Upper lobe of left lung (tissue), 6 donors: ENCODE measurements at regions not wholly inside any gene's neighbourhood (a gene's known extent, or its start where the extent isn't known, plus 50 kb on each side); places are given as distances from the start of the nearest gene placed in this dataset.

Experiments
- ATAC-seq, 2 donors: fragments of 200-7000 bp; cut with Tn5 transposase; one replicate each; pipeline ENCODE4 v1.9.1; 2022; ENCODE audit warnings: mild to moderate bottlenecking in 2 of 2, moderate library complexity in 2 of 2; ENCODE audit not compliant: low FRiP score in 2 of 2
- DNase-seq, 2 donors: peaks; one replicate each; pipeline ENCODE4 v3.0.0-alpha.2; 2019 to 2020
- H3K27ac ChIP-seq, 4 donors: fragments of 200-600 bp; sonication (generic); one replicate each; pipeline ENCODE4 v1.5.1; 2016 to 2019
- H3K27me3 ChIP-seq, 4 donors: fragments of 200-600 bp; sonication (generic); one replicate each; pipeline ENCODE4 v1.5.1; 2017 to 2019
- H3K36me3 ChIP-seq, 4 donors: fragments of 200-600 bp; sonication (generic); one replicate each; pipeline ENCODE4 v1.5.1; 2016 to 2019
- H3K4me1 ChIP-seq, 4 donors: fragments of 200-600 bp; sonication (generic); one replicate each; pipeline ENCODE4 v1.5.1; 2018 to 2019
- H3K4me3 ChIP-seq, 4 donors: fragments of 200-600 bp; sonication (generic); one replicate each; pipeline ENCODE4 v1.5.1; 2017 to 2019; ENCODE audit warnings: mild to moderate bottlenecking in 2 of 4, moderate library complexity in 1 of 4
- H3K9me3 ChIP-seq, 4 donors: fragments of 200-600 bp; sonication (generic); one replicate each; pipeline ENCODE4 v1.5.1; 2018 to 2019
- EP300 ChIP-seq, 4 donors: sonication (generic); formaldehyde crosslinking; IDR thresholded peaks; one replicate each; pipeline ENCODE4 v1.5.1; 2017; ENCODE audit warnings: antibody characterized with exemption in 4 of 4, control low read depth in 2 of 4
- POLR2A ChIP-seq, 4 donors: fragments of 450-650 bp; IDR thresholded peaks; one replicate each; pipeline ENCODE4 v1.5.1; 2016 to 2017; ENCODE audit warnings: antibody characterized with exemption in 4 of 4, mild to moderate bottlenecking in 2 of 4
- POLR2AphosphoS5 ChIP-seq, 2 donors: sonication (generic); formaldehyde crosslinking; IDR thresholded peaks; one replicate each; pipeline ENCODE4 v1.5.1; 2017; ENCODE audit warnings: antibody characterized with exemption in 2 of 2
- WGBS, 2 donors: methylation state at CpG; one replicate each; pipeline ENCODE4 v1.1.5; 2017 to 2018; 5-methylcytosine and 5-hydroxymethylcytosine counted together
- TF ChIP-seq, protein P1 (sequence below), 6 experiments: fragments of 450-650 bp in 4 of 6; fragments of 200-600 bp in 2 of 6; sonication (generic) in 2 of 6; IDR thresholded peaks; one replicate each; pipeline ENCODE4 v1.5.1; 2016 to 2019; ENCODE audit warnings: antibody characterized with exemption in 6 of 6
- donor health status: DM: no; HTN: no; CAD: no; lungs with moderate emphysema.
- donor health status: DM: no; HTN: yes; CAD: no; lungs with severe emphysema.

- TF ChIP-seq, protein P1, sequence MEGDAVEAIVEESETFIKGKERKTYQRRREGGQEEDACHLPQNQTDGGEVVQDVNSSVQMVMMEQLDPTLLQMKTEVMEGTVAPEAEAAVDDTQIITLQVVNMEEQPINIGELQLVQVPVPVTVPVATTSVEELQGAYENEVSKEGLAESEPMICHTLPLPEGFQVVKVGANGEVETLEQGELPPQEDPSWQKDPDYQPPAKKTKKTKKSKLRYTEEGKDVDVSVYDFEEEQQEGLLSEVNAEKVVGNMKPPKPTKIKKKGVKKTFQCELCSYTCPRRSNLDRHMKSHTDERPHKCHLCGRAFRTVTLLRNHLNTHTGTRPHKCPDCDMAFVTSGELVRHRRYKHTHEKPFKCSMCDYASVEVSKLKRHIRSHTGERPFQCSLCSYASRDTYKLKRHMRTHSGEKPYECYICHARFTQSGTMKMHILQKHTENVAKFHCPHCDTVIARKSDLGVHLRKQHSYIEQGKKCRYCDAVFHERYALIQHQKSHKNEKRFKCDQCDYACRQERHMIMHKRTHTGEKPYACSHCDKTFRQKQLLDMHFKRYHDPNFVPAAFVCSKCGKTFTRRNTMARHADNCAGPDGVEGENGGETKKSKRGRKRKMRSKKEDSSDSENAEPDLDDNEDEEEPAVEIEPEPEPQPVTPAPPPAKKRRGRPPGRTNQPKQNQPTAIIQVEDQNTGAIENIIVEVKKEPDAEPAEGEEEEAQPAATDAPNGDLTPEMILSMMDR (IDR thresholded peaks at IDR 0.05) = no peak
- no peak for TF ChIP-seq POLR2A (IDR thresholded peaks at IDR 0.05)
- no peak for TF ChIP-seq POLR2AphosphoS5 (IDR thresholded peaks at IDR 0.05)
- no peak for TF ChIP-seq EP300 (IDR thresholded peaks at IDR 0.05)
- Histone ChIP-seq H3K4me3 (no peak overlapping the region), H3K4me1 (no peaks in the 10 kb centered on the region), H3K36me3 (no peaks in the 10 kb centered on the region), H3K9me3 (no peaks in the 10 kb centered on the region), H3K27me3 (no peaks in the 10 kb centered on the region), H3K27ac (no peak overlapping the region)
- 79 to 81% methylated on average over 6 of the region's 6 CpGs for whole genome bisulfite sequencing, 2 donors
- ATAC-seq = no peak
- no peak for DNase-seq
These were observed 1962.4 kb upstream of the TENM3 start for GRCh38 chr4:180280726-180281297.

DNA sequence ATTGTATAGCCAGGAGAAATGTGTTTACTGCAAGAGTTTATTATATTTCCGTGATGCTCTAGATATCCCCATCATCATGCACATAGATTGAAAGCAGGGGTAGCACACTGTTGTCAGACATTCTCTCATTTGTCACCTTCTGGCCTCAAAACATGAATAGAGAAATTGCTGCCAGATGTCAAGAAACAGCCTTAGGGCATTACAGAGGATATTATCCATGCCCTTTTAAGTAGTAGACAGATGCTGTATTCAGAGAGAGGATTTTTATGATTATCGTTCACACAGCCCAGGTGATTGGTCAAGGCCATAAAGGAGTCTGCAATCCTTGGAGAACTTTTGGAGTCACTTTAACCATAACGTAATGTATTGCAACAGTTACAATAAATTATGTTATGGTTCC lies 1961.5 kb upstream of the TENM3 start:
- TF ChIP-seq EP300 (IDR thresholded peaks at IDR 0.05) (no peak), POLR2AphosphoS5 (IDR thresholded peaks at IDR 0.05) (no peak), POLR2A (IDR thresholded peaks at IDR 0.05) (no peak)
- TF ChIP-seq, protein P1 (IDR thresholded peaks at IDR 0.05) = no peak
- no peak overlapping the region for H3K27ac ChIP-seq
- H3K4me1 ChIP-seq = no peaks in the 10 kb centered on the region
- DNase-seq (no peak), ATAC-seq (no peak)
- H3K36me3 ChIP-seq = no peaks in the 10 kb centered on the region
- H3K4me3 ChIP-seq = no peak overlapping the region
- no peaks in the 10 kb centered on the region for H3K27me3 ChIP-seq
- 66 to 72% methylated on average over 3 of the region's 3 CpGs for WGBS, 2 donors
- H3K9me3 ChIP-seq = no peaks in the 10 kb centered on the region

DNA sequence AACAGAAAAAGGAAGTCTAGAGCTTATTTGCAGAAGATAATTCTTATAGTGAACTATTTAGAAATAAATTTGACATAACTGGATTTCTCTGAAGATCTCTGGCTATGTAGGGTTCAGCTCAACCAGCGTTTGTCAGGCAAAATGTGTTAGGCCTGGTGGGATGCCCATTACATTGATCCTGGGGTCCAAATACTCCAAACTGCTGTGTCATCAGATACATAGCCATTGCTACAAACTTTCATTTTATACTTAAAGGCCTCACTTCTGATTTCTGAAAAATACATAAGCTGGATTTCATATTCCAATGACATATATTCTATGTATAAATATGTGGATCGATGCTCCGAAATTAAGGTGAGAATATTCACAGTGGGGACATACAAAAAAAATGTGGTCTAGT lies 1958.9 kb upstream of the TENM3 start:
- 79 to 95% methylated on average over 3 of the region's 3 CpGs for WGBS, 2 donors
- Histone ChIP-seq H3K36me3 (no peaks in the 10 kb centered on the region), H3K27ac (no peak overlapping the region), H3K4me1 (no peaks in the 10 kb centered on the region), H3K4me3 (no peak overlapping the region), H3K27me3 (no peaks in the 10 kb centered on the region), H3K9me3 (no peaks in the 10 kb centered on the region)
- no peak for ATAC-seq
- no peak for TF ChIP-seq EP300 (IDR thresholded peaks at IDR 0.05)
- TF ChIP-seq, protein P1 (IDR thresholded peaks at IDR 0.05) = no peak
- TF ChIP-seq POLR2AphosphoS5 (IDR thresholded peaks at IDR 0.05) = no peak
- no peak for TF ChIP-seq POLR2A (IDR thresholded peaks at IDR 0.05)
- no peak for DNase-seq

DNA sequence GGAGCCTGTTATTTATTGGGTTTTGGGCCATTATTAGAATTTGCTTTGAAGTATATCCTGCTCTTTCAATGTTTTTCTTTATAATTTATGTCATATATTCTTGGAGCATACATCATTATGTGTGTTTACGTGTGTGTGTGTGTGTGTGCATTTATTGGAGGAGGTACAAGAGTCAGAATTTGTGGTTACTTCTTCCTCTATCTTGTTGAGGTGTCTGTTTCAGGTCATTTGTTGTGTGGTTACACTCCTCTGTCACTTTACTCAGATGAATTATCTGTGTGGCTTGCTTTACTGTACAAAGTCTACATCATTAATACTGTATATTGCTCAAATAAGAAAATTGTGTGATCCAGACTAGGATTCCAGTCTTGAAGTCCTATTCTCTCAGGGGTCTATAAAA lies 1957.4 kb upstream of the TENM3 start:
- Histone ChIP-seq H3K27me3 (no peaks in the 10 kb centered on the region), H3K36me3 (no peaks in the 10 kb centered on the region), H3K4me1 (no peaks in the 10 kb centered on the region), H3K4me3 (no peak overlapping the region), H3K27ac (no peak overlapping the region), H3K9me3 (no peaks in the 10 kb centered on the region)
- DNase-seq = no peak
- 82 to 92% methylated on average over 1 of the region's 1 CpG for WGBS, 2 donors
- no peak for TF ChIP-seq POLR2AphosphoS5 (IDR thresholded peaks at IDR 0.05)
- TF ChIP-seq EP300 (IDR thresholded peaks at IDR 0.05) = no peak
- TF ChIP-seq, protein P1 (IDR thresholded peaks at IDR 0.05) = no peak
- no peak for TF ChIP-seq POLR2A (IDR thresholded peaks at IDR 0.05)
- ATAC-seq = no peak

DNA sequence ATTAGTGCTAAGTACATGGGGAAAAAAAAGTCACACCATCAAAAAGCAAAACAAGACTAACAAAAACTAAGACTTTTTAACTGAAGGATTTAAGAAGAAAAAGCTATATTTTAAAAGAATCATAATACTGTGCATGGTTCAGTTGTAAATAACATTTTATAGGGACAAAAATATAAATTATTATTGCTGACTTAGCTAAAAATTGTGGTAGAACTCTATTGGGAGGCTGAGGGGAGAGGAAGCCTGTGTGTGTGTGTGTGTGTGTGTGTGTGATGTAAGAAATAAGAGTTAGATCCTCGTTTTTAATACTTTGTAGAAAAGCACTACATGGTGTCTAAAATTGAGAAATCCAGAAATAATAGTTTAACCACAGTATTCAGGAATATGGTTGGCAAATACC lies 1950.9 kb upstream of the TENM3 start:
- WGBS, 2 donors = 29 to 51% methylated on average over 1 of the region's 1 CpG
- DNase-seq = no peak
- Histone ChIP-seq H3K9me3 (no peaks in the 10 kb centered on the region), H3K36me3 (no peaks in the 10 kb centered on the region), H3K27me3 (no peaks in the 10 kb centered on the region), H3K4me1 (no peaks in the 10 kb centered on the region), H3K4me3 (no peak overlapping the region), H3K27ac (no peak overlapping the region)
- TF ChIP-seq EP300 (IDR thresholded peaks at IDR 0.05) (no peak), POLR2AphosphoS5 (IDR thresholded peaks at IDR 0.05) (no peak), POLR2A (IDR thresholded peaks at IDR 0.05) (no peak)
- TF ChIP-seq, protein P1 (IDR thresholded peaks at IDR 0.05) = no peak
- ATAC-seq = no peak
